ENCODE measurements at regions not wholly inside any gene's neighbourhood (a gene's known extent, or its start where the extent isn't known, plus 50 kb on each side); places are given as distances from the start of the nearest gene placed in this dataset.

- TF ChIP-seq NR0B1 (IDR thresholded peaks at IDR 0.05; ENCODE audit: partially characterized antibody) (no peak), ARID3B (CRISPR knock-in tag; IDR thresholded peaks at IDR 0.05; ENCODE audit: borderline replicate concordance) (no peak), CTCF (IDR thresholded peaks at IDR 0.05 in 2 of 3, conservative IDR thresholded peaks at IDR 0.05 in 1 of 3; ENCODE audit: insufficient read depth in 2 of 3, low read depth in 1 of 3, low read length in 3 of 3) (no peak)
These were observed 881.0 kb upstream of the CNTNAP5 start for GRCh38 chr2:123144082-123144481.
